ENCODE measurements at regions not wholly inside any gene's neighbourhood (a gene's known extent, or its start where the extent isn't known, plus 50 kb on each side); places are given as distances from the start of the nearest gene placed in this dataset.

- no peak for TF ChIP-seq POLR2AphosphoS5 (IDR thresholded peaks at IDR 0.05)
- no peak for TF ChIP-seq CTCF (IDR thresholded peaks at IDR 0.05)
- TF ChIP-seq POLR2A (IDR thresholded peaks at IDR 0.05), result no peak
- H3K4me1 ChIP-seq (replicated peaks), result no peaks in the 10 kb centered on the region
- intact Hi-C loops (cut with DNase I), result no loop called here
- no peaks in the 10 kb centered on the region for H3K27me3 ChIP-seq (replicated peaks; ENCODE audit: insufficient read depth)
- DNase-seq (ENCODE audit: low spot score), result no peak
- H3K9me3 ChIP-seq, result no peaks in the 10 kb centered on the region
- no peak overlapping the region for H3K4me3 ChIP-seq
- H3K27ac ChIP-seq, result peak overlapping the region in 1 of 2 donors; percentile 31
- H3K36me3 ChIP-seq, result no peaks in the 10 kb centered on the region
- WGBS, result 77% methylated on average over 3 of the region's 3 CpGs
These were observed 112.9 kb upstream of the STK17B start for GRCh38 chr2:196284144-196284844.

- DNase-seq (ENCODE audit: low spot score), result no peak
- intact Hi-C loops (cut with DNase I), result no loop called here
- Histone ChIP-seq H3K27ac (peak overlapping the region in 1 of 2 donors; percentile 31), H3K4me1 (replicated peaks) (no peaks in the 10 kb centered on the region), H3K4me3 (no peak overlapping the region), H3K27me3 (replicated peaks; ENCODE audit: insufficient read depth) (no peaks in the 10 kb centered on the region), H3K9me3 (no peaks in the 10 kb centered on the region), H3K36me3 (no peaks in the 10 kb centered on the region)
- TF ChIP-seq POLR2A (IDR thresholded peaks at IDR 0.05) (no peak), POLR2AphosphoS5 (IDR thresholded peaks at IDR 0.05) (peak; percentile 42), CTCF (IDR thresholded peaks at IDR 0.05) (no peak)
- WGBS, result 9% methylated on average over 4 of the region's 4 CpGs
These were observed 113.6 kb upstream of the STK17B start for GRCh38 chr2:196284866-196285557.

GRCh38 chr2:196286821-196287220 is 115.4 kb upstream of the STK17B start:
- H3K27ac ChIP-seq, result no peak overlapping the region
- no peaks in the 10 kb centered on the region for H3K36me3 ChIP-seq
- no peak for DNase-seq (ENCODE audit: low spot score)
- no peak for TF ChIP-seq POLR2AphosphoS5 (IDR thresholded peaks at IDR 0.05)
- TF ChIP-seq POLR2A (IDR thresholded peaks at IDR 0.05), result no peak
- no peak overlapping the region for H3K4me3 ChIP-seq
- no peaks in the 10 kb centered on the region for H3K9me3 ChIP-seq
- intact Hi-C loops (cut with DNase I), result no loop called here
- H3K4me1 ChIP-seq (replicated peaks), result no peaks in the 10 kb centered on the region
- no peaks in the 10 kb centered on the region for H3K27me3 ChIP-seq (replicated peaks; ENCODE audit: insufficient read depth)

- Histone ChIP-seq H3K9me3 (no peaks in the 10 kb centered on the region), H3K27ac (no peak overlapping the region), H3K4me1 (replicated peaks) (no peaks in the 10 kb centered on the region), H3K27me3 (replicated peaks; ENCODE audit: insufficient read depth) (no peaks in the 10 kb centered on the region), H3K36me3 (no peaks in the 10 kb centered on the region), H3K4me3 (no peak overlapping the region)
- no peak for TF ChIP-seq POLR2AphosphoS5 (IDR thresholded peaks at IDR 0.05)
- no peak for TF ChIP-seq CTCF (IDR thresholded peaks at IDR 0.05)
- no peak for DNase-seq (ENCODE audit: low spot score)
- WGBS, result 91% methylated on average over 1 of the region's 1 CpG
- intact Hi-C loops (cut with DNase I), result no loop called here
These were observed 116.1 kb upstream of the STK17B start for GRCh38 chr2:196287523-196287922.

- intact Hi-C loops (cut with DNase I), result no loop called here
- TF ChIP-seq CTCF (IDR thresholded peaks at IDR 0.05), result no peak
- no peak for TF ChIP-seq POLR2AphosphoS5 (IDR thresholded peaks at IDR 0.05)
- TF ChIP-seq POLR2A (IDR thresholded peaks at IDR 0.05), result no peak
- Histone ChIP-seq H3K27ac (no peak overlapping the region), H3K4me1 (replicated peaks) (no peaks in the 10 kb centered on the region), H3K9me3 (no peaks in the 10 kb centered on the region), H3K27me3 (replicated peaks; ENCODE audit: insufficient read depth) (no peaks in the 10 kb centered on the region), H3K36me3 (no peaks in the 10 kb centered on the region), H3K4me3 (no peak overlapping the region)
- WGBS, result 63% methylated on average over 5 of the region's 5 CpGs
- no peak for DNase-seq (ENCODE audit: low spot score)
These were observed 116.7 kb upstream of the STK17B start for GRCh38 chr2:196288006-196288538.
